A549 (cell line): ENCODE measurements at regions not wholly inside any gene's neighbourhood (a gene's known extent, or its start where the extent isn't known, plus 50 kb on each side); places are given as distances from the start of the nearest gene placed in this dataset.

Experiments
- ATAC-seq, 2 experiments: fragments of 200-7000 bp in 1 of 2; fragments of >200 bp in 1 of 2; cut with Nextera tagmentation in 1 of 2; cut with Tn5 transposase in 1 of 2; 3 replicates each; pipeline versions ENCODE4 v1.8.0 to v1.9.1; 2018 to 2020; ENCODE audit warnings: mild to moderate bottlenecking in 1 of 2, moderate library complexity in 1 of 2
- CTCF ChIA-PET: fragments of 300-600 bp; sonication (Branson Sonifier 250); formaldehyde crosslinking; extraction: SDS; loops from one replicate; lab custom pipeline; 2021; ENCODE audit warnings: antibody characterized with exemption, inconsistent platforms; lab: Yijun Ruan, JAX
- POLR2A ChIA-PET: fragments of 350-600 bp; formaldehyde crosslinking; extraction: SDS; loops from one replicate; lab custom pipeline; 2021; ENCODE audit warnings: antibody characterized with exemption, inconsistent platforms; lab: Yijun Ruan, JAX
- DNase-seq, 2 experiments: peaks; one replicate each; pipeline versions ENCODE4 v3.0.0 to v3.0.0-alpha.2; 2011 to 2016; ENCODE audit warnings: low read depth in 1 of 2, low spot score in 1 of 2
- FAIRE-seq: peaks from 2 replicates; lab custom pipeline; 2011; peaks lifted over from hg19 to GRCh38; lab: Jason Lieb, UNC
- H3K27ac ChIP-seq, 2 experiments: fragments of >200 bp; sonication (Bioruptor Twin); formaldehyde crosslinking; 3 replicates each; pipeline ENCODE4 v1.5.1; 2016 to 2017
- H3K4me1 ChIP-seq: fragments of >200 bp; sonication (Bioruptor Twin); formaldehyde crosslinking; 3 replicates; pipeline ENCODE4 v1.6.1; 2016
- H3K4me2 ChIP-seq: fragments of >200 bp; sonication (Bioruptor Twin); formaldehyde crosslinking; 3 replicates; pipeline ENCODE4 v1.6.1; 2016
- H3K4me3 ChIP-seq: fragments of >200 bp; sonication (Bioruptor Twin); formaldehyde crosslinking; 3 replicates; pipeline ENCODE4 v1.5.1; 2016
- H3K9me3 ChIP-seq: fragments of >200 bp; sonication (Bioruptor Twin); formaldehyde crosslinking; 3 replicates; pipeline ENCODE4 v1.6.1; 2016
- ELK1 ChIP-seq: fragments of 150-350 bp; IDR thresholded peaks from 2 replicates; pipeline ENCODE4 v1.6.1; 2014; ENCODE audit warnings: low read depth, mild to moderate bottlenecking, low read length
- ESRRA ChIP-seq: fragments of 150-350 bp; IDR thresholded peaks from 2 replicates; pipeline ENCODE4 v1.6.1; 2014; ENCODE audit warnings: mild to moderate bottlenecking, low read length, borderline replicate concordance
- FOSL2 ChIP-seq, 2 experiments: fragments of 450-650 bp in 1 of 2; fragments of >200 bp in 1 of 2; sonication (Bioruptor Twin) in 1 of 2; formaldehyde crosslinking; IDR thresholded peaks; 2 replicates each; pipeline versions ENCODE4 v1.5.0 to v1.6.1; 2016 to 2020; ENCODE audit warnings: mild to moderate bottlenecking in 1 of 2, moderate library complexity in 1 of 2
- FOXS1 ChIP-seq: fragments of 250-450 bp; sonication (Bioruptor Pico); IDR thresholded peaks from 2 replicates; pipeline ENCODE4 v1.5.0; 2020; ENCODE audit warnings: mild to moderate bottlenecking, moderate library complexity
- HEYL ChIP-seq: fragments of 250-450 bp; sonication (Bioruptor Pico); IDR thresholded peaks from 2 replicates; pipeline ENCODE4 v1.8.0; 2021; ENCODE audit warnings: mild to moderate bottlenecking, moderate library complexity
- HOXA7 ChIP-seq: fragments of 250-450 bp; sonication (Bioruptor Pico); IDR thresholded peaks from 2 replicates; pipeline ENCODE4 v1.5.0; 2020; ENCODE audit warnings: mild to moderate bottlenecking, moderate library complexity
- HOXB5 ChIP-seq: fragments of 250-450 bp; sonication (Bioruptor Pico); IDR thresholded peaks from 2 replicates; pipeline ENCODE4 v1.5.0; 2020; ENCODE audit warnings: mild to moderate bottlenecking, moderate library complexity
- NPAS2 ChIP-seq: fragments of 250-450 bp; sonication (Bioruptor Pico); IDR thresholded peaks from 2 replicates; pipeline ENCODE4 v1.8.0; 2022; ENCODE audit warnings: mild to moderate bottlenecking, moderate library complexity, borderline replicate concordance
- PHF8 ChIP-seq: fragments of 200-600 bp; sonication (generic); IDR thresholded peaks from 2 replicates; pipeline ENCODE4 v1.6.1; 2016; ENCODE audit warnings: low read depth, mild to moderate bottlenecking, antibody characterized with exemption, moderate library complexity, borderline replicate concordance
- SMC3 ChIP-seq: fragments of >200 bp; sonication (Bioruptor Twin); formaldehyde crosslinking; IDR thresholded peaks from 3 replicates; pipeline ENCODE4 v1.6.1; 2018; ENCODE audit warnings: inconsistent platforms
- TP53 ChIP-seq: fragments of 250-450 bp; sonication (Bioruptor Pico); IDR thresholded peaks from 2 replicates; pipeline ENCODE4 v1.5.0; 2021; ENCODE audit warnings: mild to moderate bottlenecking, moderate library complexity
- ZFP36 ChIP-seq: fragments of 450-650 bp; IDR thresholded peaks from 2 replicates; pipeline ENCODE4 v1.6.1; 2014; ENCODE audit warnings: borderline replicate concordance; ENCODE audit not compliant: partially characterized antibody
- WGBS: methylation state at CpG from one replicate; pipeline ENCODE4 v1.1.6; 2017; ENCODE audit errors: missing lambda C conversion rate; 5-methylcytosine and 5-hydroxymethylcytosine counted together
- TF ChIP-seq, protein P1 (sequence below): fragments of >200 bp; sonication (Bioruptor Twin); formaldehyde crosslinking; IDR thresholded peaks from 3 replicates; pipeline ENCODE4 v1.5.1; 2016
- TF ChIP-seq, protein P2 (sequence below): fragments of >200 bp; sonication (Bioruptor Twin); formaldehyde crosslinking; IDR thresholded peaks from 2 replicates; pipeline ENCODE4 v1.6.1; 2016

DNA sequence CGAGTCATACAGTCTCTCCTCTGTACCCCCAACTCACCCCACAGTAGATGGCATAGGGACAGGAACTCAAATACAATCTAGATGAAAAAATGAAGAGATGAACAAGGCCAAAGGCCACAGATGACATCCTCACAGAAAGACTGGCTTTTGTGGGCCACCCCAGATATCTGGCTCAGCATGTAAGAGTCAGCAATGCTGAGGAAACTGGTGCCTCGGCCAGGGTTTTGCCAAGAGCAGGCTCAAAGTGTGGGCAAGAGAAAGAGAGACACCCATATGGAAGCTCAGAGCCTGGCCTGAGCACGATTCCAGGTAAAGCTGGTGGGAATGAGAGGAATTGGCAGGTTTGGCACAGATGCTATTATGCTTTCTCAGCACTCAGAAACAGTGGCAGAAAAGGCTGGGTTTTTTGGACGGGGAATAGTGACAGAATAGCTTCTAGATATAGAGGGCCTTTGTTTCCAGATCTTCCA is 460.6 kb downstream of the FOXO1 start:
- ATAC-seq (no peak), DNase-seq (no peak), FAIRE-seq (no peak)
- CTCF ChIA-PET = no interaction called here
- Histone ChIP-seq H3K9me3 (peaks cover 7% of the 10 kb centered on the region; the same call in 1 of the 3 replicates), H3K27ac (peak overlapping the region in 1 of 2 experiments; percentile 37; a peak in 1 of 6 replicates), H3K4me3 (no peak overlapping the region), H3K4me1 (peaks cover 6% of the 10 kb centered on the region; the same call in 1 of the 3 replicates), H3K4me2 (peak overlapping the region; percentile 3; the same call in 1 of the 3 replicates)
- WGBS = 50% methylated on average over 4 of the region's 4 CpGs
- no peak for TF ChIP-seq ELK1
- no peak for TF ChIP-seq SMC3
- TF ChIP-seq TP53 = no peak
- TF ChIP-seq NPAS2 (CRISPR knock-in tag) = no peak
- TF ChIP-seq HEYL (CRISPR knock-in tag) = no peak
- no peak for TF ChIP-seq FOXS1
- no peak for TF ChIP-seq FOSL2 (IDR thresholded peaks at IDR 0.05)
- no peak for TF ChIP-seq FOSL2 (CRISPR knock-in tag; IDR thresholded peaks at IDR 0.05)
- TF ChIP-seq HOXA7 (CRISPR knock-in tag) = no peak
- TF ChIP-seq, protein P1, sequence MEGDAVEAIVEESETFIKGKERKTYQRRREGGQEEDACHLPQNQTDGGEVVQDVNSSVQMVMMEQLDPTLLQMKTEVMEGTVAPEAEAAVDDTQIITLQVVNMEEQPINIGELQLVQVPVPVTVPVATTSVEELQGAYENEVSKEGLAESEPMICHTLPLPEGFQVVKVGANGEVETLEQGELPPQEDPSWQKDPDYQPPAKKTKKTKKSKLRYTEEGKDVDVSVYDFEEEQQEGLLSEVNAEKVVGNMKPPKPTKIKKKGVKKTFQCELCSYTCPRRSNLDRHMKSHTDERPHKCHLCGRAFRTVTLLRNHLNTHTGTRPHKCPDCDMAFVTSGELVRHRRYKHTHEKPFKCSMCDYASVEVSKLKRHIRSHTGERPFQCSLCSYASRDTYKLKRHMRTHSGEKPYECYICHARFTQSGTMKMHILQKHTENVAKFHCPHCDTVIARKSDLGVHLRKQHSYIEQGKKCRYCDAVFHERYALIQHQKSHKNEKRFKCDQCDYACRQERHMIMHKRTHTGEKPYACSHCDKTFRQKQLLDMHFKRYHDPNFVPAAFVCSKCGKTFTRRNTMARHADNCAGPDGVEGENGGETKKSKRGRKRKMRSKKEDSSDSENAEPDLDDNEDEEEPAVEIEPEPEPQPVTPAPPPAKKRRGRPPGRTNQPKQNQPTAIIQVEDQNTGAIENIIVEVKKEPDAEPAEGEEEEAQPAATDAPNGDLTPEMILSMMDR = no peak
- POLR2A ChIA-PET = no interaction called here

DNA sequence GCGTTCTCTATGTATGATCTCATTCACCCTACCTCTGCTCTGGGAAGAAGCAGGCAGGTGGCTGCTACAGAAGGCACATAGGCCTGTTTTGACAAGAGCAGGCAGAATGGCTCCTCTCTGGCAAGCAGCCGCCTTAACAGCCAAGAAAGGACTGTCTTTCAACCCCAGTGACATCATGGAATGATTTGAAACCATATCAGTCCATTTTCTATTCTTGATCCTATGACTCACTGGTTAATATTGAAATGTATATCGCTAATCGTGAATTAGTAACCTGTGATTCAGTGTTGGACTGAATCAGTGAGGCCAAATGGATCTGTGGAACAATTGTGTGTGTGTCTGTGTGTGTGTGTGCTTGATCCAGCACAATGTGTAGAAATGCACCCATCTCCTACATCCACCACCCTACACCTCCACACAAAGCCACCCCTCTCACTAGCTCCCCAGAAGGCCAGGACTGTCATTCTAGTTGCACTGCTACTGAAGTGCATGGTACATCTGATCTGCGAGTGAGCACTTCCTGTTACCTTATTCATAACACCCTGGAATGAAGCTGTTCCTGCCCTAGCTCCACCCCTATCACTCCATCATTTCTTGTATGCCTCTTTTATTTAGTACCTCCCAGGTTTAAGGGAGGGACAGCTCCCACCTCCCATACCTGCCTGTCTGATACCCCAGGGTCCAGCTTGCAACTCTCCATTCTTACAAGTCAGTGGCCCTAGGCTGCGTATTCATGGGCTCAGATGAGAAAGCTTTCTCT is 460.0 kb downstream of the FOXO1 start:
- Histone ChIP-seq H3K27ac (peak overlapping the region in 1 of 2 experiments; percentile 37; a peak in 1 of 6 replicates), H3K9me3 (peaks cover 7% of the 10 kb centered on the region; the same call in 1 of the 3 replicates), H3K4me2 (peak overlapping the region; percentile 3; the same call in 1 of the 3 replicates), H3K4me1 (peaks cover 6% of the 10 kb centered on the region; the same call in 1 of the 3 replicates), H3K4me3 (no peak overlapping the region)
- FAIRE-seq (no peak), DNase-seq (no peak), ATAC-seq (no peak; a peak in 1 of 6 replicates)
- TF ChIP-seq ELK1 = no peak
- TF ChIP-seq FOSL2 (IDR thresholded peaks at IDR 0.05) = no peak
- 0 out of 2 replicates have a peak, but pooled peaks have one; percentile 8 for TF ChIP-seq FOSL2 (CRISPR knock-in tag; IDR thresholded peaks at IDR 0.05)
- WGBS = 47% methylated on average over 6 of the region's 6 CpGs
- ChIA-PET CTCF (no interaction called here), POLR2A (no interaction called here)

DNA sequence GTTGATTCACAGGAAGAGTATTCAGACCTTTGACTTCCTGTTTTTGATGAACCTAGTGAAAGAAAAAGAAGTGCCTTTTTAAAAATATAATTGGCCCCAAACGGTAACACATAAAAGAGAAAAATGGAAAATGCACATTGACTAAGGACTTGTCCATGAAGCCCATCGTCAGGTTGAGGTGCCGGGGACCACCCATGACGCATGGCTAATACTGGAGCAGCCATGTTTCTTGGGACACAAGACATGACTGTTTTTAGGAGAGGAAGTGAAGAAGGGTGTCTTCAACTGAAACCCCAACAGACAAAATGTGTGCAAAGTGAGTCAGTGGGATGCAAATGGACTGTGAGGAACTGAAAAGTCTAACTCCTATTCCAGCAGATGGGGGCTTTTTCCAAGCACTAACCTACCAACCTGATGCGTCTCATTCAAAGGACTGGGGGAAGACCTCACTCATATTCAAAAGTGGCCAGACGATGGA is 459.4 kb downstream of the FOXO1 start:
- no peak for ATAC-seq
- whole genome bisulfite sequencing = 84% methylated on average over 6 of the region's 6 CpGs
- FAIRE-seq = no peak
- H3K27ac ChIP-seq = peak overlapping the region in 1 of 2 experiments; percentile 3; a peak in 1 of 6 replicates
- H3K4me1 ChIP-seq = peaks cover 6% of the 10 kb centered on the region; the same call in 1 of the 3 replicates
- no peak overlapping the region for H3K4me3 ChIP-seq
- CTCF ChIA-PET = interaction anchor here (0.7 kb wide), 1 partner anchor 14 kb away, joined by 3 read pairs; no protein-coding TSS in a partner anchor
- no peak for TF ChIP-seq ESRRA
- no peak for TF ChIP-seq ZFP36
- TF ChIP-seq, protein P2, sequence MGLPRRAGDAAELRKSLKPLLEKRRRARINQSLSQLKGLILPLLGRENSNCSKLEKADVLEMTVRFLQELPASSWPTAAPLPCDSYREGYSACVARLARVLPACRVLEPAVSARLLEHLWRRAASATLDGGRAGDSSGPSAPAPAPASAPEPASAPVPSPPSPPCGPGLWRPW = no peak
- TF ChIP-seq PHF8 = no peak
- TF ChIP-seq ELK1 = no peak
- TF ChIP-seq FOSL2 (IDR thresholded peaks at IDR 0.05) = no peak
- TF ChIP-seq FOSL2 (CRISPR knock-in tag; IDR thresholded peaks at IDR 0.05) = no peak
- TF ChIP-seq HOXB5 (CRISPR knock-in tag) = no peak
- no peak overlapping the region for H3K4me2 ChIP-seq
- DNase-seq = no peak
- H3K9me3 ChIP-seq = peaks cover 7% of the 10 kb centered on the region; the same call in 1 of the 3 replicates
- POLR2A ChIA-PET = no interaction called here
